ENCODE measurements at regions not wholly inside any gene's neighbourhood (a gene's known extent, or its start where the extent isn't known, plus 50 kb on each side); places are given as distances from the start of the nearest gene placed in this dataset.

DNA sequence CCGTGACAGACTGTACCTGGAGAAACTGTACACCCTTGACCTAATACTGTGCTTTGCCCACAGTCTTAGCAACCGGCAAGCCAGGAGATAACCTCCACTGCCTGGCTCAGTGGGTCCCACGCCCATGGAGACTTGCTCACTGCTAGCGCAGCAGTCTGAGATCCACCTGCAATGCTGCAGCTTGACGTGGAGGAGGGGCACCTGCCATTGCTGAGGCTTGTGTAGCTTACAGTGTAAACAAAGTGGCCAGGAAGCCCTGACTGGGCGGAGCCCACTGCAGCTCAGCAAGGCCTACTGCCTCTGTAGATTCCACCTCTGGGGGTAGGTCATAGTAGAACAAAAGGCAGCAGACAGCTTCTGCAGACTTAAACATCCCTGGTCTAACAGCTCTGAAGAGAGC lies 189.3 kb downstream of the EDEM1 start (continued):
- TF ChIP-seq, protein P1, sequence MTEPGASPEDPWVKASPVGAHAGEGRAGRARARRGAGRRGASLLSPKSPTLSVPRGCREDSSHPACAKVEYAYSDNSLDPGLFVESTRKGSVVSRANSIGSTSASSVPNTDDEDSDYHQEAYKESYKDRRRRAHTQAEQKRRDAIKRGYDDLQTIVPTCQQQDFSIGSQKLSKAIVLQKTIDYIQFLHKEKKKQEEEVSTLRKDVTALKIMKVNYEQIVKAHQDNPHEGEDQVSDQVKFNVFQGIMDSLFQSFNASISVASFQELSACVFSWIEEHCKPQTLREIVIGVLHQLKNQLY (CRISPR knock-in tag; IDR thresholded peaks at IDR 0.05), result no peak
- TF ChIP-seq MYC (CRISPR knock-in tag; IDR thresholded peaks at IDR 0.05; ENCODE audit: borderline replicate concordance) (no peak; the same call in 1 of the 2 replicates), MAFF (IDR thresholded peaks at IDR 0.05; ENCODE audit: low read depth, low read length) (no peak), POLR2AphosphoS2 (IDR thresholded peaks at IDR 0.05; ENCODE audit: low read depth, low read length) (no peak), MAZ (IDR thresholded peaks at IDR 0.05; ENCODE audit: borderline replicate concordance, low read depth, low read length) (no peak), MAZ (CRISPR knock-in tag; IDR thresholded peaks at IDR 0.05; ENCODE audit: low read depth) (no peak), ZFYVE20 (CRISPR knock-in tag; IDR thresholded peaks at IDR 0.05; ENCODE audit: borderline replicate concordance, low read depth) (no peak), ZFP36L2 (CRISPR knock-in tag; IDR thresholded peaks at IDR 0.05) (no peak), ZNF33A (CRISPR knock-in tag; IDR thresholded peaks at IDR 0.05; ENCODE audit: borderline replicate concordance) (no peak), HNRNPH1 (optimal IDR thresholded peaks at IDR 0.05; ENCODE audit: low read depth, low read length) (no peak), ZNF7 (CRISPR knock-in tag; IDR thresholded peaks at IDR 0.05) (no peak), ZNF24 (IDR thresholded peaks at IDR 0.05) (no peak), SMC3 (IDR thresholded peaks at IDR 0.05; ENCODE audit: low read length) (no peak), NCOA5 (CRISPR knock-in tag; IDR thresholded peaks at IDR 0.05) (no peak), SMARCE1 (IDR thresholded peaks at IDR 0.05; ENCODE audit: borderline replicate concordance) (no peak), DPF2 (CRISPR knock-in tag; IDR thresholded peaks at IDR 0.05; ENCODE audit: borderline replicate concordance, low read depth) (no peak), ZNF317 (CRISPR knock-in tag; IDR thresholded peaks at IDR 0.05) (0 out of 2 replicates have a peak, but pooled peaks have one; percentile 27), SAP130 (CRISPR knock-in tag; IDR thresholded peaks at IDR 0.05; ENCODE audit: low read depth) (0 out of 2 replicates have a peak, but pooled peaks have one; percentile 22), GFI1 (CRISPR knock-in tag; IDR thresholded peaks at IDR 0.05; ENCODE audit: borderline replicate concordance) (no peak), ZNF251 (CRISPR knock-in tag; IDR thresholded peaks at IDR 0.05) (no peak), HNRNPK (IDR thresholded peaks at IDR 0.05; ENCODE audit: low read depth, low read length, poor library complexity, severe bottlenecking) (no peak), ZNF331 (CRISPR knock-in tag; IDR thresholded peaks at IDR 0.05) (peak; percentile 73), SP2 (CRISPR knock-in tag; IDR thresholded peaks at IDR 0.05) (no peak), ZNF772 (CRISPR knock-in tag; IDR thresholded peaks at IDR 0.05) (no peak), ZSCAN25 (CRISPR knock-in tag; IDR thresholded peaks at IDR 0.05) (no peak)
- TF ChIP-seq, protein P2, sequence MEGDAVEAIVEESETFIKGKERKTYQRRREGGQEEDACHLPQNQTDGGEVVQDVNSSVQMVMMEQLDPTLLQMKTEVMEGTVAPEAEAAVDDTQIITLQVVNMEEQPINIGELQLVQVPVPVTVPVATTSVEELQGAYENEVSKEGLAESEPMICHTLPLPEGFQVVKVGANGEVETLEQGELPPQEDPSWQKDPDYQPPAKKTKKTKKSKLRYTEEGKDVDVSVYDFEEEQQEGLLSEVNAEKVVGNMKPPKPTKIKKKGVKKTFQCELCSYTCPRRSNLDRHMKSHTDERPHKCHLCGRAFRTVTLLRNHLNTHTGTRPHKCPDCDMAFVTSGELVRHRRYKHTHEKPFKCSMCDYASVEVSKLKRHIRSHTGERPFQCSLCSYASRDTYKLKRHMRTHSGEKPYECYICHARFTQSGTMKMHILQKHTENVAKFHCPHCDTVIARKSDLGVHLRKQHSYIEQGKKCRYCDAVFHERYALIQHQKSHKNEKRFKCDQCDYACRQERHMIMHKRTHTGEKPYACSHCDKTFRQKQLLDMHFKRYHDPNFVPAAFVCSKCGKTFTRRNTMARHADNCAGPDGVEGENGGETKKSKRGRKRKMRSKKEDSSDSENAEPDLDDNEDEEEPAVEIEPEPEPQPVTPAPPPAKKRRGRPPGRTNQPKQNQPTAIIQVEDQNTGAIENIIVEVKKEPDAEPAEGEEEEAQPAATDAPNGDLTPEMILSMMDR (CRISPR knock-in tag; IDR thresholded peaks at IDR 0.05), result 0 out of 2 replicates have a peak, but pooled peaks have one; percentile 16
- TF ChIP-seq, protein P3, sequence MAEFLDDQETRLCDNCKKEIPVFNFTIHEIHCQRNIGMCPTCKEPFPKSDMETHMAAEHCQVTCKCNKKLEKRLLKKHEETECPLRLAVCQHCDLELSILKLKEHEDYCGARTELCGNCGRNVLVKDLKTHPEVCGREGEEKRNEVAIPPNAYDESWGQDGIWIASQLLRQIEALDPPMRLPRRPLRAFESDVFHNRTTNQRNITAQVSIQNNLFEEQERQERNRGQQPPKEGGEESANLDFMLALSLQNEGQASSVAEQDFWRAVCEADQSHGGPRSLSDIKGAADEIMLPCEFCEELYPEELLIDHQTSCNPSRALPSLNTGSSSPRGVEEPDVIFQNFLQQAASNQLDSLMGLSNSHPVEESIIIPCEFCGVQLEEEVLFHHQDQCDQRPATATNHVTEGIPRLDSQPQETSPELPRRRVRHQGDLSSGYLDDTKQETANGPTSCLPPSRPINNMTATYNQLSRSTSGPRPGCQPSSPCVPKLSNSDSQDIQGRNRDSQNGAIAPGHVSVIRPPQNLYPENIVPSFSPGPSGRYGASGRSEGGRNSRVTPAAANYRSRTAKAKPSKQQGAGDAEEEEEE (CRISPR knock-in tag; IDR thresholded peaks at IDR 0.05; ENCODE audit: borderline replicate concordance), result no peak
- TF ChIP-seq, protein P4, sequence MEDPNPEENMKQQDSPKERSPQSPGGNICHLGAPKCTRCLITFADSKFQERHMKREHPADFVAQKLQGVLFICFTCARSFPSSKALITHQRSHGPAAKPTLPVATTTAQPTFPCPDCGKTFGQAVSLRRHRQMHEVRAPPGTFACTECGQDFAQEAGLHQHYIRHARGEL (CRISPR knock-in tag; IDR thresholded peaks at IDR 0.05), result no peak
- TF ChIP-seq, protein P5, sequence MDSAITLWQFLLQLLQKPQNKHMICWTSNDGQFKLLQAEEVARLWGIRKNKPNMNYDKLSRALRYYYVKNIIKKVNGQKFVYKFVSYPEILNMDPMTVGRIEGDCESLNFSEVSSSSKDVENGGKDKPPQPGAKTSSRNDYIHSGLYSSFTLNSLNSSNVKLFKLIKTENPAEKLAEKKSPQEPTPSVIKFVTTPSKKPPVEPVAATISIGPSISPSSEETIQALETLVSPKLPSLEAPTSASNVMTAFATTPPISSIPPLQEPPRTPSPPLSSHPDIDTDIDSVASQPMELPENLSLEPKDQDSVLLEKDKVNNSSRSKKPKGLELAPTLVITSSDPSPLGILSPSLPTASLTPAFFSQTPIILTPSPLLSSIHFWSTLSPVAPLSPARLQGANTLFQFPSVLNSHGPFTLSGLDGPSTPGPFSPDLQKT (CRISPR knock-in tag; IDR thresholded peaks at IDR 0.05; ENCODE audit: borderline replicate concordance), result no peak
